Posterior vena cava (tissue), 2 donors: ENCODE measurements at regions not wholly inside any gene's neighbourhood (a gene's known extent, or its start where the extent isn't known, plus 50 kb on each side); places are given as distances from the start of the nearest gene placed in this dataset.
A peak's percentile ranks its signal among the peaks of the same experiment; 100 is the strongest.
"Not testable (repeated sequence)": the region's sequence is repeated elsewhere in the genome, so short reads cannot be mapped to it uniquely, and the experiment has no call there.

Source experiments
- DNase-seq: peaks from one replicate; pipeline ENCODE4 v3.0.0-alpha.2; 2020; ENCODE audit warnings: low spot score
- intact Hi-C, 2 donors: fragments of 100-400 bp; cut with DNase I; formaldehyde crosslinking; loops; one replicate each; pipeline versions ENCODE4 v1.14.1 to v1.14.2; 2022 to 2023
- donor health status: DM: yes; HTN: yes; CAD: no.
- donor health status: DM: yes; HTN: yes; CAD: no.

DNA sequence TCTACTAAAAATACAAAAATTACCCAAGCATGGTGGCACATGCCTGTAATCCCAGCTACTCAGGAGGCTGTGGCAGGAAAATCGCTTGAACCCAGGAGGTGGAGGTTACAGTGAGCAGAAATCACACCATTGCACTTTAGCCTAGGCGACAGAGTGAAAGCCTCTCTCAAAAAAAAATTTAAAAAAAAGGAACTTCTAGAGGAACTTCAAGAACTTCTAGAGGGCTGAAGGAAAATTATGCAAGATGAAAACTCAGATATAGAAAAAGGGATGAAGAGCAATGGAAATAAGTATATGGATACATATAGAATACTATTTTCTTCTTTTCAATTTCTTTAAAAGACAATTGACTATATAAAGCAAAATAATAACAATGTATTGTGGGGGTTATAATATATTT lies 51.2 kb upstream of the PRR5 start:
- intact Hi-C loops: no loop called here
- DNase-seq: no peak

GRCh38 chr22:44648821-44649565 lies 53.0 kb upstream of the PRR5 start:
- DNase-seq: no peak

GRCh38 chr22:44648085-44648820 lies 53.8 kb upstream of the PRR5 start:
- intact Hi-C loops: no loop called here
- DNase-seq: no peak

More at GRCh38 chr22:44648821-44649565, 53.0 kb upstream of the PRR5 start:
- intact Hi-C loops: no loop called here

DNA sequence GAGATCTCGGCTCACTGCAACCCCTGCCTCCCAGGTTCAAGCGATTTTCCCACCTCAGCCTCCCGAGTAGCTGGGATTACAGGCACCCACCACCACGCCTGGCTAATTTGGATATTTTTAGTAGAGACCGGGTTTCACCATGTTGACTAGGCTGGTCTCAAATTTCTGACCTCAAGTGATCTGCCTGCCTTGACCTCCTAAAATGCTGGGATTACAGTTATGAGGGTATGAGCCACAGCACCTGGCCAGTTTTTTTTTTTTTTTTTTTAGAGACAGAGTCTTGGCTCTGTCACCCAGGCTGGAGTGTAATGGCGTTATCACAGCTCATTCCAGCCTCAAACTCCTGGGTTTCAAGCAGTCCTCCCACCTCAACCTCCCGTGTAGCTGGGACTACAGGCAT lies 54.9 kb upstream of the PRR5 start:
- DNase-seq: no peak
- intact Hi-C loops: no loop called here

GRCh38 chr22:44646668-44647067 lies 55.3 kb upstream of the PRR5 start:
- intact Hi-C loops: no loop called here
- DNase-seq: peak; percentile 41

GRCh38 chr22:44646141-44646540 lies 55.9 kb upstream of the PRR5 start:
- DNase-seq: peak; percentile 41
- intact Hi-C loops: no loop called here

DNA sequence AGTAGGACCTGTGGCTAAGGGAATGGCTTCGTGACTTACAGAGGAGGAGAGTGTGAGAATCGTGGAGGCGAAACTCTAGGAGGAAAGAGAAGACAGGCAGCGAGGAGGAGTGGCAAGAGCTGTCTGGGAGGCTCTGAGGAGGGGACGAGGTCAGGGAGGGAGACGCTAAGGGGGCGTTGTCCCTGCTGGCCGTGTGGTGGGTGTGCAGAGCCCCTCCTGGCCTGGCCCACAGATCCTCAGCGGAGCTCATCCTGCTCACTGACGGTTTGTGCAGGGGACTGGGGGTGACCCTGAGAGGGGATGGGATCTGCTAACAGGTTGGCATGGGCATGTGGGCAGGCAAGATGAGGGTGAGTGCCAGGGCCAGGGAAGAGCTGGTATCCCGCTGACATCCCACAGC lies 56.5 kb upstream of the PRR5 start:
- peak; percentile 54 for DNase-seq
- intact Hi-C loops: no loop called here

GRCh38 chr22:44645083-44645482 lies 56.9 kb upstream of the PRR5 start:
- DNase-seq: peak; percentile 35
- intact Hi-C loops: no loop called here

DNA sequence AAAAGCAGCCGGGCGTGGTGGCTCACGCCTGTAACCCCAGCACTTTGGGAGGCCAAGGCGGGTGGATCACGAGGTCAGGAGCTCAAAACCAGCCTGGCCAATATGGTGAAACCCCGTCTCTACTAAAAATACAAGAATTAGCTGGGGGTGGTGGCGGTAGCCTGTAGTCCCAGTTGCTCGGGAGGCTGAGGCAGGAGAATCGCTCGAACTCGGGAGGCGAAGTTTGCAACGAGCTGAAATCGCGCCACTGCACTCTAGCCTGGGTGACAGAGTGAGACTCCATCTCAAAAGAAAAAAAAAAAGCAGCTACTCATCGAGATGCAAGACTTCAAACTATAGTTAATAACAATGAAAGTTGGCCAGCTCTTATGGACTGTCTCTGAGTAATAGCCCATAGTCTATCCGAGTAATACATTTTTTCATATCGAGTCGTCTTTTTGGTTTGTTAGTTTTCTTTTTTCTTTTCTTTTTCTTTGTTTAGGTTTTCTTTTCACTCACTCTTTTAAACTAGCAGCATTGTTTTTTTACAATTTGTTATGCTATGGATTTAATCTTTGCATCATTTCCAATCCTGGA lies 58.4 kb upstream of the PRR5 start:
- intact Hi-C loops: not testable (repeated sequence)
- DNase-seq: peak; percentile 38

DNA sequence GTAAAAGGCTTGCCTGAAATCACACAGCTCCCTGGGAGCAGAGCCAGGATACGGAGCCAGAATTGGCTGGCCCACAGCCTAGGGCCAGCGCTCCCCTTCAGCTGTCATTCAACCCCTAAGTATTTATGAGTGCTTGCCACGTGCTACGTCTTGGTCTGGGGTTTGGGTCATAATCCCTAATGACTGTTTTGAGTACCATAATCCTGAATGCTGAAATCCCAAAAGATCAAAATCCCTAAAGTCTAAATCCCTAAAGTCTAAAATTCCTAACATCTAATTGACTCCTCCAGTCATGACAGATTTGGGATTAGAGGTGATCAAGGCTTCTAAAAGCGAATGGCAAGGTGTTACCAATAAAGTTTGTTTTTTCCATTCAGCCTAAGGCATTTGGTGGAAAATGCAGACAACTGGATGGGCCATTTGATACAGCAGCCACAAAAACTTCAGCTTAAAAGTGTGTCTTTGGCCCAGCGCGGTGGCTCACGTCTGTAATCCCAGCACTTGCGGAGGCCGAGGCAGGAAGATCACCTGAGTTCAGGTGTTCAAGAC lies 59.8 kb upstream of the PRR5 start:
- peak; percentile 57 for DNase-seq
- intact Hi-C loops: no loop called here

- intact Hi-C loops: no loop called here
- DNase-seq: peak; percentile 64
These were observed 61.3 kb upstream of the PRR5 start for GRCh38 chr22:44640618-44641155.

GRCh38 chr22:44639891-44640617 lies 62.0 kb upstream of the PRR5 start:
- peak; percentile 81 for DNase-seq
- intact Hi-C loops: no loop called here

DNA sequence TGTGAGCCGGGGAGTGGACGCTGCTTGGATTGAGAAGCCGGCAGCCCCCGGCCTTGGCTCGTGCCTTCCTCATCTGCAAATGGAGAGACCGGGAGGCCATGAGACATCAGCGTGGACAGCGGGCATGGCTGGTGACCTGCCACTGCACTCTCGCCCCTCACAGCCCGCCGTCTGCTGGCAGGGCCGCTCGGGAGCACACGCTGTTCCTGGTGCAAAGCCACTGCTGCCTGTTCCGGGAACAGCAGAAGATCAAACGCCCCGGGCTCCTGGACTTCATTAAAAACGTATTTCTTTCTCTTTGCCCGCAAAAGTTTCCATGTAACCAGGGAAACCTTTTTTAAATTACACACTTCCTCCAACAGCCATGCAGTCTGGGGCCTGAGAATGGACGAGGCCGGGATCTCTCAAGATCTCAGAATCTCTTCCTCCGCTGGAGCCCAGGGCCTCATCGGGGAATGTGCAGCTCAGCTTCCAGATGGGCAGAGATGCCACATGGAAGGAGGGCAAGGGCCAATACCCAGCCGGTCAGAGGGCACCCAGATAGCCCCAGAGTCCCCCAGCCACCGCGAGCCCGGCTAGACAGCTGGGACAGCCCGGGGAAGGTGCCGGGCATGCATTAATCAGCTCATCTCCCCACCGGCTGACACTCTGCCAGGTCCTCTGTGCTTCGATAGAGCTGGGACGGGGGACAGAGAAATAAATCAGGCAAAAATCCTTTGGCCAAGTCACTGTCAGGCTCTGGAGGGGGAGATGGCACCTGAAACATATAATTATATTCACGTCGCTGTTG lies 62.8 kb upstream of the PRR5 start:
- intact Hi-C loops: no loop called here
- DNase-seq: peak; percentile 90

GRCh38 chr22:44636502-44637206 lies 65.3 kb upstream of the PRR5 start:
- DNase-seq, intact Hi-C loops: not testable (repeated sequence)

GRCh38 chr22:44635567-44635966 lies 66.4 kb upstream of the PRR5 start:
- DNase-seq: peak; percentile 32
- intact Hi-C loops: not testable (repeated sequence)

- DNase-seq: peak; percentile 42
- intact Hi-C loops: no loop called here
These were observed 67.3 kb upstream of the PRR5 start for GRCh38 chr22:44634426-44635321.

DNA sequence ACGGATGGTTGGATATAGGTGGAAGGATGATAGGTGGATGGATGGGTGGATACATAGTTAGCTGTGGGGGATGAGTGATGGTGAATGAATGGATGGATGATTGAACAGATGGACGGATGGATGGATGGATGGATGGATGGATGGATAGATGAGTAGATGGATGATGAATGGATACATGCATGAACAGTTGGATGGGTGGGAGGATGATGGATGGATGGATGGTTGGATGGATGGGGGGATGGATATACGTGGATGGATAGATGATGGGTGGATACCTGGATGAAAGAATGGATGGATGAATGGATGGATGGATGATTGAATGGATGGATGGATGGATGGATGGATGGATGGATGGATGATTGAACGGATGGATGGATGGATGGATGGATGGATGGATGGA lies 68.4 kb upstream of the PRR5 start:
- intact Hi-C loops: no loop called here
- DNase-seq: no peak
